ENCODE measurements at regions not wholly inside any gene's neighbourhood (a gene's known extent, or its start where the extent isn't known, plus 50 kb on each side); places are given as distances from the start of the nearest gene placed in this dataset.
"Not testable (repeated sequence)": the region's sequence is repeated elsewhere in the genome, so short reads cannot be mapped to it uniquely, and the experiment has no call there.

GRCh38 chr17:72452286-72453173 lies 331.7 kb downstream of the SOX9 start:
- no peak for DNase-seq (ENCODE audit: low read depth)

- no peak for DNase-seq (ENCODE audit: low read depth)
These were observed 333.5 kb downstream of the SOX9 start for GRCh38 chr17:72454342-72454741.

GRCh38 chr17:72455562-72455961 lies 334.7 kb downstream of the SOX9 start:
- DNase-seq (ENCODE audit: low read depth): no peak

GRCh38 chr17:72456075-72456474 lies 335.3 kb downstream of the SOX9 start:
- DNase-seq (ENCODE audit: low read depth): no peak

- no peak for DNase-seq (ENCODE audit: low read depth)
These were observed 336.9 kb downstream of the SOX9 start for GRCh38 chr17:72457712-72458111.

- DNase-seq (ENCODE audit: low read depth): no peak
These were observed 337.5 kb downstream of the SOX9 start for GRCh38 chr17:72458301-72458700.

GRCh38 chr17:72460711-72461110 lies 339.9 kb downstream of the SOX9 start:
- DNase-seq (ENCODE audit: low read depth): no peak

GRCh38 chr17:72461757-72462156 lies 340.9 kb downstream of the SOX9 start:
- DNase-seq (ENCODE audit: low read depth): no peak

GRCh38 chr17:72462407-72462806 lies 341.6 kb downstream of the SOX9 start:
- no peak for DNase-seq (ENCODE audit: low read depth)

- DNase-seq (ENCODE audit: low read depth): no peak
These were observed 342.0 kb downstream of the SOX9 start for GRCh38 chr17:72462814-72463213.

GRCh38 chr17:72463287-72464102 lies 342.7 kb downstream of the SOX9 start:
- no peak for DNase-seq (ENCODE audit: low read depth)

- not testable (repeated sequence) for DNase-seq (ENCODE audit: low read depth)
These were observed 343.4 kb downstream of the SOX9 start for GRCh38 chr17:72464221-72464620.

- no peak for DNase-seq (ENCODE audit: low read depth)
These were observed 344.6 kb downstream of the SOX9 start for GRCh38 chr17:72465191-72466024.

GRCh38 chr17:72466199-72466598 lies 345.4 kb downstream of the SOX9 start:
- DNase-seq (ENCODE audit: low read depth): no peak

GRCh38 chr17:72466606-72467005 lies 345.8 kb downstream of the SOX9 start:
- DNase-seq (ENCODE audit: low read depth): no peak

- no peak for DNase-seq (ENCODE audit: low read depth)
These were observed 347.2 kb downstream of the SOX9 start for GRCh38 chr17:72467841-72468653.

- DNase-seq (ENCODE audit: low read depth): no peak
These were observed 348.0 kb downstream of the SOX9 start for GRCh38 chr17:72468841-72469240.

GRCh38 chr17:72470121-72470705 lies 349.4 kb downstream of the SOX9 start:
- no peak for DNase-seq (ENCODE audit: low read depth)

- no peak for DNase-seq (ENCODE audit: low read depth)
These were observed 349.9 kb downstream of the SOX9 start for GRCh38 chr17:72470734-72471133.

- DNase-seq (ENCODE audit: low read depth): no peak
These were observed 350.5 kb downstream of the SOX9 start for GRCh38 chr17:72471296-72471695.

- no peak for DNase-seq (ENCODE audit: low read depth)
These were observed 351.3 kb downstream of the SOX9 start for GRCh38 chr17:72472106-72472505.
